ENCODE measurements at regions not wholly inside any gene's neighbourhood (a gene's known extent, or its start where the extent isn't known, plus 50 kb on each side); places are given as distances from the start of the nearest gene placed in this dataset.

- DNase-seq = no peak
These were observed 73.4 kb upstream of the TMEM18 start for GRCh38 chr2:750628-751027.

GRCh38 chr2:747762-748351 lies 70.7 kb upstream of the TMEM18 start:
- no peak for DNase-seq

- no peak for DNase-seq
These were observed 69.5 kb upstream of the TMEM18 start for GRCh38 chr2:746697-747096.

GRCh38 chr2:744088-744487 lies 66.9 kb upstream of the TMEM18 start:
- DNase-seq = no peak

- no peak for DNase-seq
These were observed 65.0 kb upstream of the TMEM18 start for GRCh38 chr2:742221-742620.

GRCh38 chr2:741195-741496 lies 63.9 kb upstream of the TMEM18 start:
- DNase-seq = no peak

- peak; percentile 96 for DNase-seq
These were observed 63.4 kb upstream of the TMEM18 start for GRCh38 chr2:740322-741194.

GRCh38 chr2:739864-740321 lies 62.7 kb upstream of the TMEM18 start:
- DNase-seq = peak; percentile 93

GRCh38 chr2:736939-737338 lies 59.7 kb upstream of the TMEM18 start:
- DNase-seq = no peak

- no peak for DNase-seq
These were observed 58.5 kb upstream of the TMEM18 start for GRCh38 chr2:735670-736218.

GRCh38 chr2:734496-734895 lies 57.3 kb upstream of the TMEM18 start:
- DNase-seq = no peak

GRCh38 chr2:733495-733894 lies 56.3 kb upstream of the TMEM18 start:
- DNase-seq = no peak

GRCh38 chr2:733001-733400 lies 55.8 kb upstream of the TMEM18 start:
- DNase-seq = no peak

- no peak for DNase-seq
These were observed 54.5 kb upstream of the TMEM18 start for GRCh38 chr2:731711-732110.

GRCh38 chr2:729376-729861 lies 52.2 kb upstream of the TMEM18 start:
- DNase-seq = no peak

- no peak for DNase-seq
These were observed 51.0 kb upstream of the TMEM18 start for GRCh38 chr2:728165-728564.

- DNase-seq = no peak
These were observed 49.9 kb upstream of the TMEM18 start for GRCh38 chr2:727071-727470.

All from retina (tissue), 1 donor.